Peyer's patch (tissue), 4 donors: ENCODE measurements at regions not wholly inside any gene's neighbourhood (a gene's known extent, or its start where the extent isn't known, plus 50 kb on each side); places are given as distances from the start of the nearest gene placed in this dataset.

ENCODE experiments used
- DNase-seq, 3 donors: peaks; one replicate each; pipeline ENCODE4 v3.0.0-alpha.2; 2017 to 2019
- H3K27ac ChIP-seq, 4 donors: fragments of 200-600 bp; sonication (generic); one replicate each; pipeline ENCODE4 v1.5.1; 2016 to 2019
- H3K27me3 ChIP-seq, 2 donors: fragments of 200-600 bp; sonication (generic); one replicate each; pipeline ENCODE4 v1.5.1; 2019
- H3K36me3 ChIP-seq, 3 donors: fragments of 200-600 bp; sonication (generic); one replicate each; pipeline ENCODE4 v1.5.1; 2016 to 2019
- H3K4me1 ChIP-seq, 4 donors: fragments of 200-600 bp; sonication (generic); one replicate each; pipeline ENCODE4 v1.5.1; 2016 to 2019
- H3K4me3 ChIP-seq, 4 donors: fragments of 200-600 bp; sonication (generic); 1 replicate in 3 of 4; 2 replicates in 1 of 4; pipeline ENCODE4 v1.5.1; 2016 to 2019; ENCODE audit warnings: mild to moderate bottlenecking in 1 of 4
- H3K9me3 ChIP-seq, 4 donors: fragments of 200-600 bp; sonication (generic); one replicate each; pipeline ENCODE4 v1.5.1; 2016 to 2019; ENCODE audit warnings: mild to moderate bottlenecking in 1 of 4
- POLR2A ChIP-seq, 2 donors: fragments of 450-650 bp; IDR thresholded peaks; one replicate each; pipeline ENCODE4 v1.5.1; 2017; ENCODE audit warnings: antibody characterized with exemption in 2 of 2, mild to moderate bottlenecking in 2 of 2, moderate library complexity in 2 of 2
- TF ChIP-seq, protein P1 (sequence below), 6 experiments: fragments of 450-650 bp in 4 of 6; fragments of 200-600 bp in 2 of 6; sonication (generic) in 1 of 6; IDR thresholded peaks; one replicate each; pipeline ENCODE4 v1.5.1; 2017 to 2019; ENCODE audit warnings: antibody characterized with exemption in 6 of 6, mild to moderate bottlenecking in 3 of 6, moderate library complexity in 1 of 6

DNA sequence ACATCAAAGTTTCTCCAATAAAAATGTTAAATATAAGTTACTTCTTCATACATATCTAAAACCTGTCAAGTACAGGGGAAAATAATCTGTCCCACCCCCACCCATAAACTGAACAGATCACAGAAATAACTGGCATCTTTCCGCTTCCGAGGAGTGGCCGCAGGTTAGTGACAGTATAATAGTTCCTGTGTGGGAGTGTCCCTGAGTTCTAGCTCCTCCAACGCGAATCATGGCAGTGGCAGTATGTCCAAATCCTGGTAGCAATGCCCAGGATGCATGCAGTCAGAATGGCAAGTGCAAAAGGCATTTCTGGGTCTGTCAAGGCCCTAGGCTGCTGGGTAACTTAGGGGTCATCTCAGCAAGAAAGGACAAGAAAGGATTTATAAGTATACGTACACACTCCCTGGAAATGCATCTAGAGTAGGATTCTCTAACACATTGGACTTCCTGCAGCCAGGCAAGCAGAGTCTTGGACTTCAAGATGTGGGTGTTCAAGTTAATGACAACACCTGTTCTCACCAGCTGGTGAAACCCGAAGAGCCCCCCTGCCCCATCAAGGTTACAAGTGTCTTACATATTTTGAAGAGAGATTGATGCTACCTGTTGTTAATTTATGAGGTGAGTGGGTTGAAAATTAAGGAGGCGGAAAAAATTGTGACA, 94.4 kb upstream of the COL1A2 start:
- Histone ChIP-seq H3K9me3 (no peaks in the 10 kb centered on the region), H3K27ac (peak overlapping the region in 3 of 4 donors; percentile 8 to 75 (median 71)), H3K4me1 (no peaks in the 10 kb centered on the region), H3K4me3 (no peak overlapping the region), H3K27me3 (no peaks in the 10 kb centered on the region), H3K36me3 (no peaks in the 10 kb centered on the region)
- DNase-seq, result no peak
- no peak for TF ChIP-seq POLR2A (IDR thresholded peaks at IDR 0.05)
- TF ChIP-seq, protein P1, sequence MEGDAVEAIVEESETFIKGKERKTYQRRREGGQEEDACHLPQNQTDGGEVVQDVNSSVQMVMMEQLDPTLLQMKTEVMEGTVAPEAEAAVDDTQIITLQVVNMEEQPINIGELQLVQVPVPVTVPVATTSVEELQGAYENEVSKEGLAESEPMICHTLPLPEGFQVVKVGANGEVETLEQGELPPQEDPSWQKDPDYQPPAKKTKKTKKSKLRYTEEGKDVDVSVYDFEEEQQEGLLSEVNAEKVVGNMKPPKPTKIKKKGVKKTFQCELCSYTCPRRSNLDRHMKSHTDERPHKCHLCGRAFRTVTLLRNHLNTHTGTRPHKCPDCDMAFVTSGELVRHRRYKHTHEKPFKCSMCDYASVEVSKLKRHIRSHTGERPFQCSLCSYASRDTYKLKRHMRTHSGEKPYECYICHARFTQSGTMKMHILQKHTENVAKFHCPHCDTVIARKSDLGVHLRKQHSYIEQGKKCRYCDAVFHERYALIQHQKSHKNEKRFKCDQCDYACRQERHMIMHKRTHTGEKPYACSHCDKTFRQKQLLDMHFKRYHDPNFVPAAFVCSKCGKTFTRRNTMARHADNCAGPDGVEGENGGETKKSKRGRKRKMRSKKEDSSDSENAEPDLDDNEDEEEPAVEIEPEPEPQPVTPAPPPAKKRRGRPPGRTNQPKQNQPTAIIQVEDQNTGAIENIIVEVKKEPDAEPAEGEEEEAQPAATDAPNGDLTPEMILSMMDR (IDR thresholded peaks at IDR 0.05), result no peak

DNA sequence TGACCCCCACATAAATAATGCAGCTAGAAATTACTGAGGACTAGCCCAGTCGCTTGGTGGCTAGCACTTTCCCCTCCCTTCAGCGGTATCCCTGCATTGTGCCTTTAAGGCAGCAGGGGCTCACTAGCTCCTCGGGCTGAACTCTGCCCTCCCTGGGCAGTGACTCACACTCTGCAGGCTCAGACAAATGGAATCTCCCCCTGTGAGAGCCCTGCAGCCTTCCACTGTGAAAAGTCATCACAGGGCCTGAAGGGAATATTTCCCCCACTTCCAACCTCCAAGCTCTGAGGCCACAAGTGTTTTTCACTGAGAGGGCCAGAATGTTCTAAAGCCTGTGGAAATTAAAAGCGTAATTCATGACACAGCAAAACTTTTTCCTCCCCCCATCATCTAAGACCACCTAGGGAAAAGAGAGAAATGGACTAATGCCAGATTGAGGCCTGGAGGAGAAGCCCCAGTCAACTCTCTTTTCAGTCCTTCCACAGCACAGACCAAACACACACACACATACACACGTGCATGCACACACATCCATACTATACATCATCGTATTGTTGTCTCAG, 93.6 kb upstream of the COL1A2 start:
- H3K27me3 ChIP-seq, result no peaks in the 10 kb centered on the region
- DNase-seq, result peak in 2 of 3 donors; percentile 18 to 73
- no peak for TF ChIP-seq POLR2A (IDR thresholded peaks at IDR 0.05)
- TF ChIP-seq, protein P1 (IDR thresholded peaks at IDR 0.05), result no peak
- H3K4me1 ChIP-seq, result no peaks in the 10 kb centered on the region
- H3K9me3 ChIP-seq, result no peaks in the 10 kb centered on the region
- H3K4me3 ChIP-seq, result no peak overlapping the region
- H3K36me3 ChIP-seq, result no peaks in the 10 kb centered on the region
- peak overlapping the region; percentile 8 to 75 (median 60) for H3K27ac ChIP-seq

DNA sequence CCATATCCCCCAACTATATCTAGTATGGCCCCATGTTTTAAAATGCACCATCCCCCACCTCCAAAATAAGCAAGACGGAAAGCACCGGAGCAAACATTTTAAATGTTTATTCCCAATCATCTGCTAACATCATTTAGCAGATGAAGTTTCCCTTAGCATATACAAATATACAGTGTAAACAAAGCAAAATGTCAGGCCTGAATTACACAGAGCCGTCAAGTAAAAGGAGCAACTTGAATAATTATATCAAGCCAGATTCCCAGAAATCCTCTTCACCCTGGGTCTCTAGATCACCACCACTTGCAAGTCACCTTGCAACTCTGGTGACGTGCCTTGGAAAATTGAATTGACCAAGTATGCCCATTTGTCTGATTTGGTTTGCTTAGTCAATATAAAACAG, 91.6 kb upstream of the COL1A2 start:
- TF ChIP-seq POLR2A (IDR thresholded peaks at IDR 0.05), result no peak

DNA sequence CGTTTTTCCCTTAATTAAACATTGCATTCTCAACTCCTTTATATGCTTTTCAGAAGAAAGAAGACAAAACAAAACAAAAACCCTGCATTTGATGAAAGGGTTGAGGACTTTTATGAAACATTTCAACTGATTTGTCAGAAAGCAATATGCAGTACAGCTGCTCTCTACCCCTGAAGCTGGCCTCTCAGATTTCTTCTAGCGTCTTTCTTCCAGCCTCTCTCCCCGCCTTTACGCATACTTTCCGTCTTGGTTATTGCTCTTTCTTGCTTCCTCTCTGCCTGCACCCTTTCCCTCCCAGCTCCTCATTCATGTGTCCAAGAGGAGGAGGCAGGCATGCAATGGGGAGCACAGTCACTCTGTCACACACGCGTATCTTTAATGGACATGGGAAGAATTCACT, 91.0 kb upstream of the COL1A2 start:
- H3K9me3 ChIP-seq, result no peaks in the 10 kb centered on the region
- no peaks in the 10 kb centered on the region for H3K36me3 ChIP-seq
- no peak for TF ChIP-seq POLR2A (IDR thresholded peaks at IDR 0.05)
- TF ChIP-seq, protein P1 (IDR thresholded peaks at IDR 0.05), result no peak
- peak overlapping the region in 2 of 4 donors; percentile 41 to 71 for H3K27ac ChIP-seq
- H3K4me3 ChIP-seq, result no peak overlapping the region
- H3K27me3 ChIP-seq, result no peaks in the 10 kb centered on the region
- H3K4me1 ChIP-seq, result no peaks in the 10 kb centered on the region
- DNase-seq, result no peak

More for the DNA sequence above, 91.6 kb upstream of the COL1A2 start:
- Histone ChIP-seq H3K4me1 (no peaks in the 10 kb centered on the region), H3K36me3 (no peaks in the 10 kb centered on the region), H3K4me3 (no peak overlapping the region), H3K27ac (peak overlapping the region in 2 of 4 donors; percentile 41 to 71), H3K9me3 (no peaks in the 10 kb centered on the region), H3K27me3 (no peaks in the 10 kb centered on the region)
- DNase-seq, result no peak

DNA sequence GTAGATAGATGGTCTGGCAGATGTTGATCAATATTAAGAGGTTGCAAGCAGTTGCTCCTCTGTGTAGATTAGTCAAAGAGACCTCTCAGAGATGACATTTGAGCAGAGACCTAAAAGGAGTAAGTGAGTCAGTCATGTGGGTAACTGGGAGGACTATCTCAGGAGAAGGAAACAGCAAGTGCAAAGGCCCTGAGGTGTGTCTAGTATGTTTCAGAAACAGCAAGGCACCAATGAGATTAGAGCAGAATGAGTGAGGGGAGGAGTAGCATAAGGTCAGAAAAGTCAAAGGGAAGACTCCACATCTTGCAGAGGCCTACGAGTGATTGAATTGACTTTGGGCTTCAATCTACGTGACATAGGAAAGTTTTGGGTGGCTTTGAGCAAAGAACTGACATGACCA, 89.8 kb upstream of the COL1A2 start:
- Histone ChIP-seq H3K27me3 (no peaks in the 10 kb centered on the region), H3K36me3 (no peaks in the 10 kb centered on the region), H3K9me3 (no peaks in the 10 kb centered on the region), H3K4me3 (no peak overlapping the region), H3K4me1 (no peaks in the 10 kb centered on the region), H3K27ac (no peak overlapping the region)
- no peak for TF ChIP-seq POLR2A (IDR thresholded peaks at IDR 0.05)
- TF ChIP-seq, protein P1 (IDR thresholded peaks at IDR 0.05), result no peak
- DNase-seq, result no peak

DNA sequence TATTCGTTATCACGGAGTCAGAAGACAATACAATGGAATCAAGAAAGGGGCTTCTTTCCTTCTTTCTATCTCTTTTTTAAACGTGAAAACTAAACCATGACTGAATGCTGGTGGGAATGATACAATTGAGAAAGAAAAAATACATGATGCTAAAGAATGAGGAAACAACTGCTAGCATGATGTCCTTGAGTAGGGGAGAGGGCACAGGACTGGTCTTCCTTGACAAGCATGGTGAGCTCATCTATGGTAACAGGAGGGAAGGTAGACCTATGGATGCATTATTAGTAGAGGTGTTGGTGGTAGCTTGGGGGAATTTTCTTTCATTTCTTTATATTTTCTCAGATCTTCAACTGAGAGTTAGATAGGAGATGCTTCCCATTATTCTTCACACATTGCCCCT, 88.9 kb upstream of the COL1A2 start:
- Histone ChIP-seq H3K27me3 (no peaks in the 10 kb centered on the region), H3K4me1 (no peaks in the 10 kb centered on the region), H3K36me3 (no peaks in the 10 kb centered on the region), H3K9me3 (no peaks in the 10 kb centered on the region), H3K27ac (no peak overlapping the region), H3K4me3 (no peak overlapping the region)
- TF ChIP-seq, protein P1 (IDR thresholded peaks at IDR 0.05), result no peak
- TF ChIP-seq POLR2A (IDR thresholded peaks at IDR 0.05), result no peak
- no peak for DNase-seq
